RWPE1 (cell line): ENCODE measurements at regions not wholly inside any gene's neighbourhood (a gene's known extent, or its start where the extent isn't known, plus 50 kb on each side); places are given as distances from the start of the nearest gene placed in this dataset.
"Not testable (repeated sequence)": the region's sequence is repeated elsewhere in the genome, so short reads cannot be mapped to it uniquely, and the experiment has no call there.

Source experiments
- CTCF ChIA-PET: fragments of 350-600 bp; sonication (Branson Sonifier 250); formaldehyde crosslinking; extraction: SDS; loops from one replicate; lab custom pipeline; 2021; lab: Yijun Ruan, JAX
- POLR2A ChIA-PET: fragments of 400-600 bp; formaldehyde crosslinking; extraction: SDS; loops from one replicate; lab custom pipeline; 2020; ENCODE audit warnings: antibody characterized with exemption; ENCODE audit not compliant: low non-redundant PET; lab: Yijun Ruan, JAX
- DNase-seq: peaks from one replicate; pipeline ENCODE4 v3.0.0; 2012; ENCODE audit warnings: low spot score
- H3K27ac ChIP-seq: fragments of 450-650 bp; 2 replicates; pipeline ENCODE4 v1.5.1; 2017
- CTCF ChIP-seq: fragments of 450-650 bp; conservative IDR thresholded peaks from 2 replicates; pipeline ENCODE4 v1.5.1; 2017; ENCODE audit warnings: low read depth, mild to moderate bottlenecking

DNA sequence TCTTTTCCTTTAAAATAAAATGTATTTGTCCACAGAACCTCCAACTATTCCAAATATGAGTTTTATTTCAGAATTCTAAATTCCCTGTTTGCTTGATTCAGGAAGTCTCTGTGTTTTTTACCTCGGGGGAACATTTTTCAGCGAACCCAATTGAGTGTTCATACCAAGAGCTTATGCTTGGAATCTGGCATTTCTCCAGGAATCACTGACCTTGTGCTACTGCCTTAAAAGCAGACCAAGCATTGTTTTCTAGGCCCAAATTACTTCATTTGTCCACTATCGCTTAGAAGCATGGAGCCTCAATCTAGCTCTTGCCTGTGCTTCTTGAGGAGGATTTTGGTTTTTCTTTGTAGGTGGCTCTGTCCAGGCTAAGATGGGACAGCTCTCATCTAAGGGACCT, 59.4 kb downstream of the EBLN1 start:
- DNase-seq: no peak
- CTCF ChIA-PET: no interaction called here
- no peak for TF ChIP-seq CTCF
- POLR2A ChIA-PET: no interaction called here
- no peak overlapping the region for H3K27ac ChIP-seq

DNA sequence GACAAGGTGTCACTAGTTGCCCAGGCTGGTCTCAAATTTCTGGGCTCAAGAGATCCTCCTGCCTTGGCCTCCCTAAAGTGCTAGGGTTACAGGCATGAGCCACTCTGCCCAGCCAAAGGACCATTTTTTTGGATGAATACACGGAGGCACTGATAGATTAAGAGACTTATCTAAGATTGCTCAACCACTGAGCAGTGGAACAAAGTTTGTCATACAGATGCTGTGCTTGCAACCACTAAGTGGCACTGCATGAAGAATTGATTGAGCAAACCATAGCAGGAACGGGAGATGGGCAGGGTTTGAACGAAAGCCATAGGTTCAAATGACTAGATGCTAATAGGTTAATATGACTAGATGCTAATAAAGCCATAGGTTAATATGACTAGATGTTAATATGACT, 61.1 kb downstream of the EBLN1 start:
- ChIA-PET POLR2A (no interaction called here), CTCF (no interaction called here)
- TF ChIP-seq CTCF: no peak
- H3K27ac ChIP-seq: no peak overlapping the region
- no peak for DNase-seq

GRCh38 chr10:22152403-22152802, 65.4 kb downstream of the EBLN1 start:
- H3K27ac ChIP-seq: no peak overlapping the region
- no peak for TF ChIP-seq CTCF
- DNase-seq: no peak
- POLR2A ChIA-PET: no interaction called here
- CTCF ChIA-PET: no interaction called here

DNA sequence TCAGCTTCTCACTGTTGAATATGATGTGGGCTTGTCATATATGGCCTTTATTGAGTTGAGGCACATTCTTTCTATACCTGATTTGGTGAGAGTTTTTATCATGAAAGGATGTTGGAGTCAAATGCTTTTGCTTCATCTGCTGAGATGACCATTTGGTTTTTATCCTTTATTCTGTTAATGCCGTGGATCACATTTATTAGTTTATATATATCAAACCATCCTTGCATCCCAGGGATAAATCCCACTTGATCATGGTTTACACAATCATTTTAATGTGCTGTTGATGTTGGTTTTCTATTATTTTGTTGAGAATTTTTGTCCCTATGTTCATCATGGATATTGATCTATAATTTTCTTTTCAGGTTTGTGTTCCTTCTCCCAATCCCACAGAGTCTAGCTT, 67.0 kb downstream of the EBLN1 start:
- CTCF ChIA-PET: no interaction called here

GRCh38 chr10:22148961-22149360, 68.9 kb downstream of the EBLN1 start:
- POLR2A ChIA-PET: no interaction called here
- no peak for TF ChIP-seq CTCF
- no peak overlapping the region for H3K27ac ChIP-seq
- DNase-seq: no peak
- CTCF ChIA-PET: no interaction called here

More for the DNA sequence above, 67.0 kb downstream of the EBLN1 start:
- H3K27ac ChIP-seq: no peak overlapping the region
- no peak for TF ChIP-seq CTCF
- POLR2A ChIA-PET: no interaction called here
- DNase-seq: no peak

DNA sequence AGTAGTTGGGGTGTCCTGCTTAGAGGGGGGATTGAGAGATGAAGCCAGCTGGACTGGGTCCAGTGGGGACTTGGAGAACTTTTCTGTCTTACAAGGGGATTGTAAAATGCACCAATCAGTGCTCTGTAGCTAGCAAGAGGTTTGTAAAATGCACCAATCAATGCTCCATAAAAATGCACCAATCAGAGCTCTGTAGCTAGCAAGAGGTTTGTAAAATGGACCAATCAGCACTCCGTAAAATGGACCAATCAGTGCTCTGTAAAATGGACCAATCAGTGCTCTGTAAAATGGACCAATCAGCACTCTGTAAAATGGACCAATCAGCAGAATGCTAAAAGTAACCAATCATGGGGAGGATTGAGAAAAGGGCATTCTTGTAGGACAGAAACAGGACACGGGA, 71.9 kb downstream of the EBLN1 start:
- H3K27ac ChIP-seq, DNase-seq, CTCF ChIA-PET, POLR2A ChIA-PET: not testable (repeated sequence)

DNA sequence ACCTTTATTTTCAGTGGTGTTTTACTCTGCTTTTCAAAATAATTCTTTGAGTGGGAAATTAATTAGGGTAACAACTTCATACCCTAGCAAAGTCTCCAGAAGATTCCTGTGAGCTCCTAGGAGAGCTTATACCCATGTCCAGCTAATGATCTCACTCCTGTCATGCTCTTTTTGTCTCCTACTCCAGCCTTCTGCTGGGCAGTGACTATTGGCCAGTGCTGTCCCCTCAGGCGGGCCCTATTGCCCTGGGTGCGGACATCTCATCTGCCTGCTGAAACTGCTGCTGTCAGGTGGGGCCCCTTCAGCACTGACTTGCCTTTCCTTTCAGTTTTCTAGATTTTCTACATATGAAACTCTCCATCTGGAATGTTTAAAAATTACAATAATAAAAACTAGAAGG, 80.3 kb downstream of the EBLN1 start:
- H3K27ac ChIP-seq: no peak overlapping the region
- DNase-seq: no peak
- ChIA-PET CTCF (interaction anchor here (1.2 kb wide), 1 partner anchor 60 kb away, joined by 4 read pairs; no protein-coding TSS in a partner anchor), POLR2A (no interaction called here)
- no peak for TF ChIP-seq CTCF
